HepG2 (cell line): ENCODE measurements at regions not wholly inside any gene's neighbourhood (a gene's known extent, or its start where the extent isn't known, plus 50 kb on each side); places are given as distances from the start of the nearest gene placed in this dataset.

Source experiments
- ATAC-seq: fragments of 200-7000 bp; cut with Tn5 transposase; 3 replicates; pipeline ENCODE4 v1.9.1; 2020; ENCODE audit warnings: mild to moderate bottlenecking, moderate library complexity
- BruUV-seq: library from RNA; stranded (reverse); fragments of 400-500 nt; replicated peaks from 2 replicates; lab custom pipeline; 2021; lab: Mats Ljungman, UMichigan
- CTCF ChIA-PET: fragments of 300-600 bp; formaldehyde crosslinking; extraction: SDS; loops from one replicate; lab custom pipeline; 2021; ENCODE audit warnings: low total read pairs, inconsistent platforms, low intra/inter-chr PET ratio; lab: Yijun Ruan, JAX
- POLR2A ChIA-PET: fragments of 350-600 bp; sonication (Branson Sonifier 250); formaldehyde crosslinking; loops from one replicate; lab custom pipeline; 2020; ENCODE audit warnings: antibody characterized with exemption, inconsistent platforms; lab: Yijun Ruan, JAX
- DNase-seq: peaks from one replicate; pipeline ENCODE4 v3.0.0-alpha.2; 2015; ENCODE audit warnings: low spot score
- FAIRE-seq: peaks from 3 replicates; lab custom pipeline; 2011; peaks lifted over from hg19 to GRCh38; lab: Jason Lieb, UNC
- H2AFZ ChIP-seq: one replicate; pipeline ENCODE4 v1.6.1; 2011; ENCODE audit warnings: low read length, inconsistent platforms
- H3K27ac ChIP-seq: fragments of 300-600 bp; 3 replicates; pipeline ENCODE4 v1.8.0; 2011; ENCODE audit warnings: mixed run types, mild to moderate bottlenecking, mixed read lengths, low read length, inconsistent platforms; ENCODE audit not compliant: insufficient read depth; ENCODE audit errors: extremely low read length
- H3K27me3 ChIP-seq, 2 experiments: fragments of 200-600 bp in 1 of 2; 2 replicates in 1 of 2; 3 replicates in 1 of 2; pipeline versions ENCODE4 v1.6.0 to v1.8.0; 2011; ENCODE audit warnings: low read length in 2 of 2, mild to moderate bottlenecking in 2 of 2, moderate library complexity in 2 of 2, inconsistent platforms in 1 of 2; ENCODE audit not compliant: insufficient read depth in 2 of 2, control insufficient read depth in 1 of 2
- H3K36me3 ChIP-seq, 2 experiments: fragments of 200-600 bp in 1 of 2; replicated peaks in 1 of 2; 2 replicates in 1 of 2; 3 replicates in 1 of 2; pipeline versions ENCODE4 v1.5.1 to v1.8.0; 2011; ENCODE audit warnings: low read length in 2 of 2, inconsistent platforms in 1 of 2; ENCODE audit not compliant: insufficient read depth in 2 of 2, control insufficient read depth in 1 of 2
- H3K4me1 ChIP-seq: 2 replicates; pipeline ENCODE4 v1.5.1; 2012; ENCODE audit warnings: low read length, inconsistent platforms; ENCODE audit not compliant: insufficient read depth
- H3K4me2 ChIP-seq: 2 replicates; pipeline ENCODE4 v1.6.0; 2011; ENCODE audit warnings: low read depth, low read length, inconsistent platforms
- H3K4me3 ChIP-seq, 3 experiments: fragments of 200-600 bp in 1 of 3; sonication (generic), shearing (Covaris generic) in 1 of 3; replicated peaks in 1 of 3; 2 replicates each; pipeline ENCODE4 v1.5.1; 2011 to 2016; ENCODE audit warnings: low read length in 3 of 3, inconsistent platforms in 2 of 3, low read depth in 2 of 3, mild to moderate bottlenecking in 2 of 3, control low read depth in 1 of 3, mixed read lengths in 1 of 3; ENCODE audit not compliant: insufficient read depth in 1 of 3
- H3K79me2 ChIP-seq: one replicate; pipeline ENCODE4 v1.6.1; 2011; ENCODE audit warnings: low read length, inconsistent platforms; ENCODE audit not compliant: insufficient read depth
- H3K9ac ChIP-seq: 2 replicates; pipeline ENCODE4 v1.6.0; 2011; ENCODE audit warnings: mild to moderate bottlenecking, low read depth, low read length, inconsistent platforms; ENCODE audit not compliant: insufficient read depth
- H3K9me3 ChIP-seq: 2 replicates; pipeline ENCODE4 v1.5.1; 2012; ENCODE audit warnings: mild to moderate bottlenecking, low read length
- H4K20me1 ChIP-seq: 2 replicates; pipeline ENCODE4 v1.6.0; 2011; ENCODE audit warnings: inconsistent platforms, mild to moderate bottlenecking, low read length, moderate library complexity; ENCODE audit not compliant: insufficient read depth
- SMC3 ChIP-seq: IDR thresholded peaks from 2 replicates; pipeline ENCODE4 v1.6.1; 2011; ENCODE audit warnings: low read length, improper control_type of control experiment
- STAG1 ChIP-seq: sonication (generic); formaldehyde crosslinking; IDR thresholded peaks from 2 replicates; pipeline ENCODE4 v1.4.0; 2020; ENCODE audit warnings: missing genetic modification reagents
- ZNF7 ChIP-seq: IDR thresholded peaks from 2 replicates; pipeline ENCODE4 v1.6.1; 2016; ENCODE audit warnings: missing biosample characterization, missing genetic modification reagents
- WGBS: methylation state at CpG from one replicate; pipeline ENCODE4 v1.1.6; 2017; ENCODE audit warnings: low lambda C conversion rate; 5-methylcytosine and 5-hydroxymethylcytosine counted together
- in situ Hi-C: cut with HindIII; loops from 2 replicates; pipeline ENCODE4 v1.10.0; 2017; ENCODE audit warnings: low pct_unique_long_range_greater_than_20kb; ENCODE audit not compliant: extremely low pct_ligation_motif_present
- intact Hi-C: fragments of 100-400 bp; cut with micrococcal nuclease; formaldehyde crosslinking; loops from one replicate; pipeline ENCODE4 v1.10.0; 2022; ENCODE audit not compliant: unreplicated experiment
- TF ChIP-seq, protein P1 (sequence below): sonication (generic); formaldehyde crosslinking; IDR thresholded peaks from 2 replicates; pipeline ENCODE4 v1.5.1; 2020; ENCODE audit warnings: missing genetic modification reagents, mild to moderate bottlenecking, borderline replicate concordance
- TF ChIP-seq, protein P2 (sequence below): sonication (generic); formaldehyde crosslinking; conservative IDR thresholded peaks from 2 replicates; pipeline ENCODE4 v1.5.0; 2020; ENCODE audit warnings: missing genetic modification reagents
- TF ChIP-seq, protein P3 (sequence below): fragments of 450-650 bp; IDR thresholded peaks from 2 replicates; pipeline ENCODE4 v1.6.1; 2017
- TF ChIP-seq, protein P4 (sequence below): sonication (generic); formaldehyde crosslinking; IDR thresholded peaks from 2 replicates; pipeline ENCODE4 v1.5.0; 2020; ENCODE audit warnings: mild to moderate bottlenecking, missing genetic modification reagents, moderate library complexity
- TF ChIP-seq, protein P5 (sequence below): sonication (generic); formaldehyde crosslinking; conservative IDR thresholded peaks from 2 replicates; pipeline ENCODE4 v1.4.0; 2020; ENCODE audit warnings: missing genetic modification reagents

DNA sequence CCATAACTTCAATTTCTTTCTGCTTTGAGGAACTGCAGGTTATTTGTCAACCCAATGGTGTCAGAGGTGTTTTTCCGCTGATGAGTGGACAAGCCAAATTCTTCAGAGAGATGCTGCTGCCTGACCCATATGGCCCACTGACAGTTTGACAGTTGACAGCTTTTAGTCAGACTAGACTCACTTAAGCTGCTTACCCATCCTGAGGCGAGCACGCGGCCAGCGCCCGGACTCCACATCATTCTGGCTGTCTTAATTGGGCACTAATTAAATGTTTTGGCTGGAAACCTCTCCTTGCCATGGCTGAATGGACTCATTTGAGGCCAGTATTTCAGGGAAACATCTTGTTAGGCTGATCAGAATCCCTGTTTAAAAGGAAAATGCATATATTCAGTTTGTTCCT, 316.1 kb upstream of the FANCL start (continued):
- TF ChIP-seq, protein P1, sequence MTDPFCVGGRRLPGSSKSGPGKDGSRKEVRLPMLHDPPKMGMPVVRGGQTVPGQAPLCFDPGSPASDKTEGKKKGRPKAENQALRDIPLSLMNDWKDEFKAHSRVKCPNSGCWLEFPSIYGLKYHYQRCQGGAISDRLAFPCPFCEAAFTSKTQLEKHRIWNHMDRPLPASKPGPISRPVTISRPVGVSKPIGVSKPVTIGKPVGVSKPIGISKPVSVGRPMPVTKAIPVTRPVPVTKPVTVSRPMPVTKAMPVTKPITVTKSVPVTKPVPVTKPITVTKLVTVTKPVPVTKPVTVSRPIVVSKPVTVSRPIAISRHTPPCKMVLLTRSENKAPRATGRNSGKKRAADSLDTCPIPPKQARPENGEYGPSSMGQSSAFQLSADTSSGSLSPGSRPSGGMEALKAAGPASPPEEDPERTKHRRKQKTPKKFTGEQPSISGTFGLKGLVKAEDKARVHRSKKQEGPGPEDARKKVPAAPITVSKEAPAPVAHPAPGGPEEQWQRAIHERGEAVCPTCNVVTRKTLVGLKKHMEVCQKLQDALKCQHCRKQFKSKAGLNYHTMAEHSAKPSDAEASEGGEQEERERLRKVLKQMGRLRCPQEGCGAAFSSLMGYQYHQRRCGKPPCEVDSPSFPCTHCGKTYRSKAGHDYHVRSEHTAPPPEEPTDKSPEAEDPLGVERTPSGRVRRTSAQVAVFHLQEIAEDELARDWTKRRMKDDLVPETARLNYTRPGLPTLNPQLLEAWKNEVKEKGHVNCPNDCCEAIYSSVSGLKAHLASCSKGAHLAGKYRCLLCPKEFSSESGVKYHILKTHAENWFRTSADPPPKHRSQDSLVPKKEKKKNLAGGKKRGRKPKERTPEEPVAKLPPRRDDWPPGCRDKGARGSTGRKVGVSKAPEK (CRISPR knock-in tag) = no peak
- TF ChIP-seq, protein P2, sequence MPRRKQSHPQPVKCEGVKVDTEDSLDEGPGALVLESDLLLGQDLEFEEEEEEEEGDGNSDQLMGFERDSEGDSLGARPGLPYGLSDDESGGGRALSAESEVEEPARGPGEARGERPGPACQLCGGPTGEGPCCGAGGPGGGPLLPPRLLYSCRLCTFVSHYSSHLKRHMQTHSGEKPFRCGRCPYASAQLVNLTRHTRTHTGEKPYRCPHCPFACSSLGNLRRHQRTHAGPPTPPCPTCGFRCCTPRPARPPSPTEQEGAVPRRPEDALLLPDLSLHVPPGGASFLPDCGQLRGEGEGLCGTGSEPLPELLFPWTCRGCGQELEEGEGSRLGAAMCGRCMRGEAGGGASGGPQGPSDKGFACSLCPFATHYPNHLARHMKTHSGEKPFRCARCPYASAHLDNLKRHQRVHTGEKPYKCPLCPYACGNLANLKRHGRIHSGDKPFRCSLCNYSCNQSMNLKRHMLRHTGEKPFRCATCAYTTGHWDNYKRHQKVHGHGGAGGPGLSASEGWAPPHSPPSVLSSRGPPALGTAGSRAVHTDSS (CRISPR knock-in tag) = no peak
- TF ChIP-seq, protein P3, sequence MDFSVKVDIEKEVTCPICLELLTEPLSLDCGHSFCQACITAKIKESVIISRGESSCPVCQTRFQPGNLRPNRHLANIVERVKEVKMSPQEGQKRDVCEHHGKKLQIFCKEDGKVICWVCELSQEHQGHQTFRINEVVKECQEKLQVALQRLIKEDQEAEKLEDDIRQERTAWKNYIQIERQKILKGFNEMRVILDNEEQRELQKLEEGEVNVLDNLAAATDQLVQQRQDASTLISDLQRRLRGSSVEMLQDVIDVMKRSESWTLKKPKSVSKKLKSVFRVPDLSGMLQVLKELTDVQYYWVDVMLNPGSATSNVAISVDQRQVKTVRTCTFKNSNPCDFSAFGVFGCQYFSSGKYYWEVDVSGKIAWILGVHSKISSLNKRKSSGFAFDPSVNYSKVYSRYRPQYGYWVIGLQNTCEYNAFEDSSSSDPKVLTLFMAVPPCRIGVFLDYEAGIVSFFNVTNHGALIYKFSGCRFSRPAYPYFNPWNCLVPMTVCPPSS = no peak
- TF ChIP-seq ZNF7 (CRISPR knock-in tag) = no peak

DNA sequence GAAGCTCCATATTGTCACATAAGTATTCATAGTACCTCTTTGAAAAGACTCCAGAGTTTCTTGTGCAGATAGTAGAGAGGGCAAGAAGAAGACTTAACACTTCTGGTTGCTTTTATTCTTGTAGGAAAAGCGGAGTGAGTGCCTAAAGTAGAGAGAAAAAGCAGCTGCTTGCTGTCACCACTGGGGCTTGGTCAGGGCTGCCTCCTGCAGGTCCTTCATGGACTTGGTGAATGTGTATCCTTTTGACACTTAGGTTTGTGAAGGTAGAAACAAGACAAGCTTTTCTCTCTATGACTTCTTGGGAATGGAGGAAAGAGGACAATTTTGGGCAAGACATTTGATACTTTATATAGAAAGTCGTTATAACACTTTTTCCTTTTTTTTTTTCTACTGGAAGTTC, 312.8 kb upstream of the FANCL start:
- no peak overlapping the region for H2AFZ ChIP-seq
- intact Hi-C loops = loop anchor here (1.0 to 10.0 kb wide), 2 partner anchors 649 to 795 kb away; no protein-coding TSS in a partner anchor
- H3K4me2 ChIP-seq = no peak overlapping the region
- ATAC-seq = peak; percentile 76
- WGBS = 0% methylated on average over 2 of the region's 2 CpGs
- FAIRE-seq = no peak
- no peaks in the 10 kb centered on the region for H3K79me2 ChIP-seq
- peak; percentile 10 for DNase-seq
- no TSS peak for BruUV-seq
- H3K4me3 ChIP-seq = no peak overlapping the region
- TF ChIP-seq SMC3 = peak; percentile 31; the same call in 1 of the 2 replicates
- TF ChIP-seq, protein P4, sequence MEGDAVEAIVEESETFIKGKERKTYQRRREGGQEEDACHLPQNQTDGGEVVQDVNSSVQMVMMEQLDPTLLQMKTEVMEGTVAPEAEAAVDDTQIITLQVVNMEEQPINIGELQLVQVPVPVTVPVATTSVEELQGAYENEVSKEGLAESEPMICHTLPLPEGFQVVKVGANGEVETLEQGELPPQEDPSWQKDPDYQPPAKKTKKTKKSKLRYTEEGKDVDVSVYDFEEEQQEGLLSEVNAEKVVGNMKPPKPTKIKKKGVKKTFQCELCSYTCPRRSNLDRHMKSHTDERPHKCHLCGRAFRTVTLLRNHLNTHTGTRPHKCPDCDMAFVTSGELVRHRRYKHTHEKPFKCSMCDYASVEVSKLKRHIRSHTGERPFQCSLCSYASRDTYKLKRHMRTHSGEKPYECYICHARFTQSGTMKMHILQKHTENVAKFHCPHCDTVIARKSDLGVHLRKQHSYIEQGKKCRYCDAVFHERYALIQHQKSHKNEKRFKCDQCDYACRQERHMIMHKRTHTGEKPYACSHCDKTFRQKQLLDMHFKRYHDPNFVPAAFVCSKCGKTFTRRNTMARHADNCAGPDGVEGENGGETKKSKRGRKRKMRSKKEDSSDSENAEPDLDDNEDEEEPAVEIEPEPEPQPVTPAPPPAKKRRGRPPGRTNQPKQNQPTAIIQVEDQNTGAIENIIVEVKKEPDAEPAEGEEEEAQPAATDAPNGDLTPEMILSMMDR = peak; percentile 26; the same call in 1 of the 2 replicates
- TF ChIP-seq, protein P5, sequence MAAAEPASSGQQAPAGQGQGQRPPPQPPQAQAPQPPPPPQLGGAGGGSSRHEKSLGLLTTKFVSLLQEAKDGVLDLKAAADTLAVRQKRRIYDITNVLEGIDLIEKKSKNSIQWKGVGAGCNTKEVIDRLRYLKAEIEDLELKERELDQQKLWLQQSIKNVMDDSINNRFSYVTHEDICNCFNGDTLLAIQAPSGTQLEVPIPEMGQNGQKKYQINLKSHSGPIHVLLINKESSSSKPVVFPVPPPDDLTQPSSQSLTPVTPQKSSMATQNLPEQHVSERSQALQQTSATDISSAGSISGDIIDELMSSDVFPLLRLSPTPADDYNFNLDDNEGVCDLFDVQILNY = no peak
- TF ChIP-seq STAG1 = peak; percentile 38; the same call in 1 of the 2 replicates
- in situ Hi-C loops = no loop called here
- no peak overlapping the region for H3K27ac ChIP-seq
- no peaks in the 10 kb centered on the region for H4K20me1 ChIP-seq
- no peak overlapping the region for H3K9ac ChIP-seq
- H3K9me3 ChIP-seq = no peaks in the 10 kb centered on the region
- ChIA-PET CTCF (no interaction called here), POLR2A (no interaction called here)
- no peaks in the 10 kb centered on the region for H3K27me3 ChIP-seq
- no peaks in the 10 kb centered on the region for H3K4me1 ChIP-seq
- H3K36me3 ChIP-seq = no peaks in the 10 kb centered on the region
